ENCODE measurements at regions not wholly inside any gene's neighbourhood (a gene's known extent, or its start where the extent isn't known, plus 50 kb on each side); places are given as distances from the start of the nearest gene placed in this dataset.

DNA sequence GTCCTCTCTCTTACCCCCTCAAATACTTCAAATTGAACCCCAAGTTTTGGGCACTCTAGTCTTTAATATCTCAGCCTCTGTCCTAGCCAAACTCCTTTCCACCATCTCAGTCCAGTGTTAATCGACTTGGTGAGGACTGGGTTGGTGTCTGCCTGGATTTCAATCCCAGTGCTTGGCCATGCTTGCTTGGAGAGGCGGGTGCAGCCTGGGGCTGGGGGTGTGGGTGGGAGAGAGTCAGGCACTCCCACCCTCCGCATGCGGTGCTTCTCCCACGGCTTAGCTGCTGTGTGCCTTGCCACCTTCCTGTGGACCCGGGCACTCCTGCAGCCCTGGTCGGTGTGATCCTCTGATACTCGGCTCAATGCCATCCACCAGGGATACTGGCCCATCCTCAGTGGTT lies 220.8 kb upstream of the HDAC4 start:
- no peaks in the 10 kb centered on the region for H3K9me3 ChIP-seq
- no peaks in the 10 kb centered on the region for H3K27me3 ChIP-seq
- TF ChIP-seq, protein P1, sequence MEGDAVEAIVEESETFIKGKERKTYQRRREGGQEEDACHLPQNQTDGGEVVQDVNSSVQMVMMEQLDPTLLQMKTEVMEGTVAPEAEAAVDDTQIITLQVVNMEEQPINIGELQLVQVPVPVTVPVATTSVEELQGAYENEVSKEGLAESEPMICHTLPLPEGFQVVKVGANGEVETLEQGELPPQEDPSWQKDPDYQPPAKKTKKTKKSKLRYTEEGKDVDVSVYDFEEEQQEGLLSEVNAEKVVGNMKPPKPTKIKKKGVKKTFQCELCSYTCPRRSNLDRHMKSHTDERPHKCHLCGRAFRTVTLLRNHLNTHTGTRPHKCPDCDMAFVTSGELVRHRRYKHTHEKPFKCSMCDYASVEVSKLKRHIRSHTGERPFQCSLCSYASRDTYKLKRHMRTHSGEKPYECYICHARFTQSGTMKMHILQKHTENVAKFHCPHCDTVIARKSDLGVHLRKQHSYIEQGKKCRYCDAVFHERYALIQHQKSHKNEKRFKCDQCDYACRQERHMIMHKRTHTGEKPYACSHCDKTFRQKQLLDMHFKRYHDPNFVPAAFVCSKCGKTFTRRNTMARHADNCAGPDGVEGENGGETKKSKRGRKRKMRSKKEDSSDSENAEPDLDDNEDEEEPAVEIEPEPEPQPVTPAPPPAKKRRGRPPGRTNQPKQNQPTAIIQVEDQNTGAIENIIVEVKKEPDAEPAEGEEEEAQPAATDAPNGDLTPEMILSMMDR (IDR thresholded peaks at IDR 0.05): no peak
- H3K36me3 ChIP-seq: no peaks in the 10 kb centered on the region
- no peak overlapping the region for H3K4me3 ChIP-seq (ENCODE audit: low read depth in 1 of 2, low read length in 1 of 2)
- H3K4me1 ChIP-seq (ENCODE audit: control insufficient read depth in 1 of 2, insufficient read depth in 1 of 2, low read depth in 1 of 2, low read length in 1 of 2): no peaks in the 10 kb centered on the region
- no peak overlapping the region for H3K27ac ChIP-seq

DNA sequence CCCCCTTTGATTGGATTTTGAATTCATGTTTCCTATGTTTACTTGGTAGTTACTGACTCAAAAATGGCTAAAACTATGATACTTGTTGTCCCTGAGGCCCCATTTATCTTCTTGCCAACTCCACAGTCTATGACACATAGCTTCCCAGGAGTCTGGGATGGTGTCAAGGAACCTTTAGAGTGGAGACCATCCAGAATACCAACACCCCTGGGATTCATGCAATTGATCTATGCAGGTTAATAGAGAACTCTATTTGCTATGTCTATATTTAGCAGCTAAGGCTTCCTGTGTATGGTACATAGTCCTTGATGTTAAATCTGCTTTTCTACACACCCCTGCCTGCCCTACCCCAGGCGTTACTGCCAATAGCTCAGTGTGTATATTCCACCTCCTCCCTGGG lies 218.5 kb upstream of the HDAC4 start:
- Histone ChIP-seq H3K4me3 (ENCODE audit: low read depth in 1 of 2, low read length in 1 of 2) (no peak overlapping the region), H3K4me1 (ENCODE audit: control insufficient read depth in 1 of 2, insufficient read depth in 1 of 2, low read depth in 1 of 2, low read length in 1 of 2) (no peaks in the 10 kb centered on the region), H3K27me3 (no peaks in the 10 kb centered on the region), H3K27ac (no peak overlapping the region), H3K36me3 (no peaks in the 10 kb centered on the region), H3K9me3 (no peaks in the 10 kb centered on the region)
- TF ChIP-seq, protein P1 (IDR thresholded peaks at IDR 0.05): no peak

DNA sequence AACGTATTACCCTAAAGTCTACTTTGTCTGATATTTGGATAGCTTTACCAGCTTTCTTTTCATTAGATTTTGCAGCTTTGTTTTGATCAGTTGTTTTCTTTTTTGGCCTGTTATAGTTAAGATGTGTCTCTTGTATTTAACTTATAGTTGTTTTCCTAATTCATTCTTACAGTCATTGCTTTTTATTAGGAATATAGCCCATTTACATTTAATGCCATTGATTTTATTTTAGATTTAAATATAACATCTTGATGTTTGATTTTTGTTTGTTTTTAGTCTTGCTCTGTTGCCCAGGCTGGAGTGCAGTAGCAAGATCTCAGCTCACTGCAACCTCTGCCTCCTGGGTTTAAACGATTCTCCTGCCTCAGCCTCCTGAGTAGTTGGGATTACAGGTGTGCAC lies 215.9 kb upstream of the HDAC4 start:
- no peaks in the 10 kb centered on the region for H3K9me3 ChIP-seq
- no peaks in the 10 kb centered on the region for H3K27me3 ChIP-seq
- H3K4me1 ChIP-seq (ENCODE audit: control insufficient read depth in 1 of 2, insufficient read depth in 1 of 2, low read depth in 1 of 2, low read length in 1 of 2): no peaks in the 10 kb centered on the region
- no peaks in the 10 kb centered on the region for H3K36me3 ChIP-seq
- no peak overlapping the region for H3K27ac ChIP-seq
- no peak overlapping the region for H3K4me3 ChIP-seq (ENCODE audit: low read depth in 1 of 2, low read length in 1 of 2)
- TF ChIP-seq, protein P1 (IDR thresholded peaks at IDR 0.05): no peak

DNA sequence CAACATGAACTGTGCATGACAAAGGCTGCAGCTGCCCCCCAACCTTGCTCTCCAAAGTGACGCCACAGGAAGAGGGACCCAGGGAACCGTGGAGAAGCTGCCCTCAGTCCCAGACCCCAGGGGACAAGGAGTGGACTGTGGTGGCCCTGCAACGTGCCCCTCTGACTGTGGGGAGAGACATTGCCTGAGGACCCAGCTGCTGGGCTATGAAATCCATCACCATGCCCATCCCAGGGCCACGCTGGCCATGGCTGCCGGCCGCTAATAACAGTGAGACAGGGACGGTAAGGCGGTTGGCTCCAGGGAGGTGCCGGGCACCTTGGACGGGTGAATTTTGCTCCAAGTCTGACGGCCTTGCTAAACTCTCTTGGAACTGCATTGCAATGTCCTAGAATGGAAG lies 211.3 kb upstream of the HDAC4 start:
- TF ChIP-seq, protein P1 (IDR thresholded peaks at IDR 0.05): no peak
- H3K27ac ChIP-seq: no peak overlapping the region

DNA sequence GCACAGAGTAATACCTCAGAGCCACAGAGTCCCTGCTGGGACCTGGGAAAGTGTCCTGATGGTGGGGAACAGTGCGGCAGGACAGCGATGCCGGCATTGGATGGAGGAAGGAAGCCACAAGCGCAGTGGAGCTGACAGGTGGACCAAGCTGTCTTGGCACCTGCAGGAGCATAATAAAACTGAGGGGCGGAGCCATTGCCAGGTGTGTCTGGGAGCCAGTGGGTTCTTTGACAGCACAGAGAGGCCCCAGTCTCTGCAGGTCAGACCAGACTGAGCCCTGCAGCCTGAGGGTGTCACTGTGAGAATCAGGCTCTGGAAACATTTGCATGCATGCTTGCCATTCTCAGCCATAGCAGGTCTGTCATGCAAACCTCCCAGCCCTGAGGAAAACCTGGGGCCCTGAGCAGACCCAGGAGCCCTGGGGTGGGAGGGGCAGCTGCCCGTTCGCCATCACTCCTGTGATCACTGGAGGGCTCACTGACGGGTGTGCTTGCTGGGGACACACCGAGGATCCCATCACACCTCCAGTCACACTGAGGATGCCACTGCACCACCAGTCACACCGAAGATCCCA lies 210.5 kb upstream of the HDAC4 start:
- Histone ChIP-seq H3K9me3 (no peaks in the 10 kb centered on the region), H3K27me3 (no peaks in the 10 kb centered on the region), H3K36me3 (no peaks in the 10 kb centered on the region), H3K4me1 (ENCODE audit: control insufficient read depth in 1 of 2, insufficient read depth in 1 of 2, low read depth in 1 of 2, low read length in 1 of 2) (peaks cover 20 to 23% of the 10 kb centered on the region in 2 experiments), H3K4me3 (ENCODE audit: low read depth in 1 of 2, low read length in 1 of 2) (no peak overlapping the region), H3K27ac (no peak overlapping the region)
- TF ChIP-seq, protein P1 (IDR thresholded peaks at IDR 0.05): no peak

More for the DNA sequence above, 211.3 kb upstream of the HDAC4 start:
- Histone ChIP-seq H3K4me3 (ENCODE audit: low read depth in 1 of 2, low read length in 1 of 2) (no peak overlapping the region), H3K4me1 (ENCODE audit: control insufficient read depth in 1 of 2, insufficient read depth in 1 of 2, low read depth in 1 of 2, low read length in 1 of 2) (peaks cover 12 to 15% of the 10 kb centered on the region in 2 experiments), H3K27me3 (no peaks in the 10 kb centered on the region), H3K36me3 (no peaks in the 10 kb centered on the region), H3K9me3 (no peaks in the 10 kb centered on the region)
